ENCODE measurements at regions not wholly inside any gene's neighbourhood (a gene's known extent, or its start where the extent isn't known, plus 50 kb on each side); places are given as distances from the start of the nearest gene placed in this dataset.
A peak's percentile ranks its signal among the peaks of the same experiment; 100 is the strongest.

DNA sequence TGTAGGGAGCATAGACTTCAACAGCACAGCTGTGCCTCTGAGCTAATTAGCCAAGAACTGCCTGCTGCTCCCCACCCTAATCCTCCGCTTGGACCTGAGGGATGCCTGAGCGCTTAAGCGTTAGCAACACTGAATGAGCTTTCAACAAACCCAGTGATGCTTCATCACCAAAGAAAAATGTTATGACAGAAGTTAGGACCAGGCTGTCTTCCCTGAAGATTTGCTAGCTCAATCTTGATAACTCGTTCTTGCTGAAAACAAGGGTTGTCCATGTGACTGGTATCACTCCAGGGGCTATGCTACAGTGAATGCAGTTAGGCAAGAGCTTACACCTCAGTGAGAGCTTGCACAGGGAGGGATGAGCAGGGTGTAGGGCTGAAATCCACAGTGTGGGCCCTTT, 190.7 kb upstream of the SIX2 start:
- DNase-seq = no peak
- in situ Hi-C loops (cut with HindIII; ENCODE audit: low pct_ligation_motif_present, low pct_unique_long_range_greater_than_20kb, low sequenced_read_pairs) = no loop called here

DNA sequence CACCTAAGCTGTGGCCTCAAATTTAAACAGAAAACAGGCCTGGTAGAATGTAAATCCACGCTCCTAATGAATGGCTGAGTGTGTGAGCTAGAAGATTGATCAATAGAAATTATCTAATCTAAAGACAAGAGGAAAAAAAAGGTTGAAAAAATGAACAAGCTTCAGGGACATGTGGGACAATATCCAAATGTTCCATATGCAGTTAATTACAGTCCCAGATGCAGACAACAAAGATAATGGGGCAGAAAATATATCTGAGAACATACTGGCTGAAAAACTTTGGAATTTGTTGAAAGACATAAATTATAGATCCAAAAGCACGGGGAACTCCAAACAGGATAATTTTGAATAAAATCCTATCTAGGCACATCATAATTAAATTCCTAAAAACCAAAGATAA, 186.7 kb upstream of the SIX2 start:
- DNase-seq = no peak
- in situ Hi-C loops (cut with HindIII; ENCODE audit: low pct_ligation_motif_present, low pct_unique_long_range_greater_than_20kb, low sequenced_read_pairs) = no loop called here

GRCh38 chr2:45194596-45194995, 185.3 kb upstream of the SIX2 start:
- no peak for DNase-seq
- in situ Hi-C loops (cut with HindIII; ENCODE audit: low pct_ligation_motif_present, low pct_unique_long_range_greater_than_20kb, low sequenced_read_pairs) = no loop called here

DNA sequence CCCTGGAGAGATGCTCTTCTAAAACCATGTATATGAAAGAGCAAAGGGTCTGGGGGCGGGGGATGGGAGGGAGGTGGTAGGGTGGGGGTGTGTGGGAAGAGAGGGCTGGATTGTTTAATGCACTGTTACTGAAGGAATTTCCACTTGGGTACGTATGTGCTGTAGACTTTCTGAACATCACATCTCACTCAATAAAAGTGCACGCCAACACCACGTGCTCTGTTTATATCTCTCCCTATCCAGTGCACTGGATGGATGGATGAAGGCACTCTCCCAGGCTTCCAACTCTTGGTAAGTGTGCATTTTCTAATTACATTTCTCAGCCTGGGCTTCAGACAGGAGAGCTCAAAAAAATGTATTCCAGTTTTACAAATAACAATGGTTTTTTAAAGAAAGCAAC, 184.3 kb upstream of the SIX2 start:
- no peak for DNase-seq
- in situ Hi-C loops (cut with HindIII; ENCODE audit: low pct_ligation_motif_present, low pct_unique_long_range_greater_than_20kb, low sequenced_read_pairs) = no loop called here

DNA sequence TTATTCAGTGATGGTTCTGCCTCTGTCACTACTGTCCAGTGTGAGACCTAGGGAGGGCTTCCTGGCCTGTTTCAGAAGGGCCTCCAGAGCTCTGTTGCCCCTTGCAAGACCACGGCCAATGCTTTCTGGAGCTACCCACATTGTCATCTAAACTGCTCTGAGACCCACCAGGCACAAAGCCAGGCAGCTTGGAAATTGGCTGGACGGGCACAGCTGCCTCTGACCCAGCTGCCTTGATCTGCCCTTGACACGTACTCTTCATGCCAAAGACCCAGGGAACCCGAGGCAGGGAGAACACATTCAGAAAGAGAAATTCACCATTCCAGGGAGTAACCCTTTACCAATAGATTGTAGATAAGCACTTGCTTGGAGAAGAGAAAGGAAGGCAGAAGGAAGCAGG, 183.7 kb upstream of the SIX2 start:
- in situ Hi-C loops (cut with HindIII; ENCODE audit: low pct_ligation_motif_present, low pct_unique_long_range_greater_than_20kb, low sequenced_read_pairs) = no loop called here

DNA sequence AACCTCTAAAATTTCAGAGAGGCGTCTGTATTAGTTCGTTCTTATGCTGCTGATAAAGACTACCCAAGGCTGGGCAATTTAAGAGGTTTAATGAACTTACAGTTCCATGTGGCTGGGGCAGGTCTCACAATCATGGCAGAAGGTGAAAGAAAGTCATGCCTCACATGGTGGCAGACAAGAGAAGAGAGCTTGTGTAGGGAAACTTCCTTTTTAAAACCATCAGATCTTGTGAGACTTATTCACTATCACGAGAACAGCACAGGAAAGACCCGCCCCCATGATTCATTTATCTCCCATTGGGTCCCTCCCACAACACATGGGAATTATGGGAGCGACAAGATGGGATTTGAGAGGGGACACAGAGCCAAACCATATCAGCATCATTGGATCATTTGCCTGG, 183.2 kb upstream of the SIX2 start:
- in situ Hi-C loops (cut with HindIII; ENCODE audit: low pct_ligation_motif_present, low pct_unique_long_range_greater_than_20kb, low sequenced_read_pairs) = no loop called here

More for the DNA sequence above, 183.7 kb upstream of the SIX2 start:
- no peak for DNase-seq

DNA sequence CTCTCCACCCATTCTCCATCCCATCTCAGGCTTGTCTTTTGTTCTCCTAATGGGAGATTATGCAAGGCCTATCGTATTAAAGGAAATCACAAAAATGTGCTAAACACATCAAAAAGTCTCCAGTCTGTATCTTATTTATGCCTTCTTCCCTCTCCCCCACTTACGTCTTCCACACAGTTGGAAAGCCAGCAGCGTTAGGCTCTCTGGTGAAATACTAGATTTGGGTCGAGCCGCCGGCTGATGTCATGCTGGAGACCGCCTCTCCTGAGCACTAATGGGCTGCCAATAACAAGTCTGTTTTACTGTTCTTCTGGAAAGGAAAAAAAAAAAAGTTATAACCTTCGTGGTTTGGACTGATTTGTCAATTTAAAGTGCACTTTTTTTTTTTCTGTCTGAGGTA, 182.7 kb upstream of the SIX2 start:
- no peak for DNase-seq
- in situ Hi-C loops (cut with HindIII; ENCODE audit: low pct_ligation_motif_present, low pct_unique_long_range_greater_than_20kb, low sequenced_read_pairs) = no loop called here

More for the DNA sequence above, 183.2 kb upstream of the SIX2 start:
- no peak for DNase-seq

- no peak for DNase-seq
- in situ Hi-C loops (cut with HindIII; ENCODE audit: low pct_ligation_motif_present, low pct_unique_long_range_greater_than_20kb, low sequenced_read_pairs) = no loop called here
Observed at GRCh38 chr2:45191146-45191863, 182.1 kb upstream of the SIX2 start.

- in situ Hi-C loops (cut with HindIII; ENCODE audit: low pct_ligation_motif_present, low pct_unique_long_range_greater_than_20kb, low sequenced_read_pairs) = no loop called here
- peak; percentile 22 for DNase-seq
Observed at GRCh38 chr2:45190481-45190942, 181.3 kb upstream of the SIX2 start.

GRCh38 chr2:45184606-45185005, 175.4 kb upstream of the SIX2 start:
- DNase-seq = peak; percentile 61
- in situ Hi-C loops (cut with HindIII; ENCODE audit: low pct_ligation_motif_present, low pct_unique_long_range_greater_than_20kb, low sequenced_read_pairs) = no loop called here

- in situ Hi-C loops (cut with HindIII; ENCODE audit: low pct_ligation_motif_present, low pct_unique_long_range_greater_than_20kb, low sequenced_read_pairs) = no loop called here
Observed at GRCh38 chr2:45182667-45183295, 173.5 kb upstream of the SIX2 start.

DNA sequence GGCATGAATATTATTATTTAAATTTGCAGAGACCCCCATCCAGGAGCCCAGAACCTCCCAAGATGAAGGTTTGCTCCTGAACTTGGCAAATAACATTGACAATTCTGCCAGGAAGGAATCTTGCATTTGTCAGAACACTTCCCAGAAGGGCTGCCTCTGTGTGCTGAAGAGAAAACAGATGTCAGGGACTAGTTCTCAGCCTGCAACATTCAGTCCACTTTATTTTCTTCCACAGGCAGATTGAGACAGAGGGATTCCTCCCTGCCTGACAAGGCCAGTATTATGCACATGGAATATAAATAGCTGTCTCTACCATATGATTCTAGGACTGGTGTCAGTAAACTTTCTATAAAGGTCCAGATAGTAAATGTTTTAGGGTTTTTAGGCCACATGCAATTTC, 171.5 kb upstream of the SIX2 start:
- in situ Hi-C loops (cut with HindIII; ENCODE audit: low pct_ligation_motif_present, low pct_unique_long_range_greater_than_20kb, low sequenced_read_pairs) = no loop called here
- no peak for DNase-seq

More at GRCh38 chr2:45182667-45183295, 173.5 kb upstream of the SIX2 start:
- no peak for DNase-seq

- no peak for DNase-seq
Observed at GRCh38 chr2:45180033-45180746, 170.9 kb upstream of the SIX2 start.

GRCh38 chr2:45178854-45179253, 169.6 kb upstream of the SIX2 start:
- no peak for DNase-seq
- in situ Hi-C loops (cut with HindIII; ENCODE audit: low pct_ligation_motif_present, low pct_unique_long_range_greater_than_20kb, low sequenced_read_pairs) = no loop called here

More at GRCh38 chr2:45180033-45180746, 170.9 kb upstream of the SIX2 start:
- in situ Hi-C loops (cut with HindIII; ENCODE audit: low pct_ligation_motif_present, low pct_unique_long_range_greater_than_20kb, low sequenced_read_pairs) = no loop called here

DNA sequence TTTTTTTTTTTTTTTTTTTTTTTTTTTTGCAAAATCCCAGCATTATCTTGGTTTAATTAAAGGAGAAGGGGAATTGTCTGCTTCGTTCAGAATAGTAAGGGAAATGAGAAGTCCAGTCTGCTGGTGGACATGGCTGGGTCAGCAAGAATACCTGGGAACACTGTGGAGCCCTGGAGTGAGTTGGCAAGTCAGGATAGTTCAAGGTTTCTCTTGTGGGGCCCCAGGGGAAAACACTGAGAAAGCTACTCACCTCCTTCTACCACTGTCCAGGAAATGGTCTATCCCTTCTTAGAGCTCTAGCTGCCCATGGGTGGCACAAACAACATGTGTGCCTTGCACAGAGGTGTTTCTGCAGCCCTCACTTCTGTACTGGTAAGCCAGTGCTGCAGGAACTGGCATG, 169.1 kb upstream of the SIX2 start:
- in situ Hi-C loops (cut with HindIII; ENCODE audit: low pct_ligation_motif_present, low pct_unique_long_range_greater_than_20kb, low sequenced_read_pairs) = no loop called here
- no peak for DNase-seq

DNA sequence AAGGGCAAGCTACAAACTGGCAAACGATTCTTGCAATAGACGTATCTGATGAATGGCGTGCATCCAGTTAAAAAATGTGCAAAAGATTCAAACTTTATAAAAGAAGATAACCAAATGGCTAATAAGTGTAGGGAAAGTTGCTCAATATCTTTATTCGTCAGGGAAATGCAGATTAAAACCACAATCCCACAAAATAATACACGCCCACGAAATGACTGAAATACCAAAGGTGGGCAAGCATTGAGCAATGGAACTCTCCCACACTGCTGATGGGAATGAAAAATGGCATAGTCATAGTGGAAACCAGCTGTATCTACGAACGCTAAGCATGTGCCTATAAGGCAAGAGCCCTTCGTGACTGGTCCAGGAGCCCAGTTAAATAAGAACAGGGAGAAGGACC, 168.6 kb upstream of the SIX2 start:
- in situ Hi-C loops (cut with HindIII; ENCODE audit: low pct_ligation_motif_present, low pct_unique_long_range_greater_than_20kb, low sequenced_read_pairs) = no loop called here
- no peak for DNase-seq

GRCh38 chr2:45176390-45176789, 167.1 kb upstream of the SIX2 start:
- in situ Hi-C loops (cut with HindIII; ENCODE audit: low pct_ligation_motif_present, low pct_unique_long_range_greater_than_20kb, low sequenced_read_pairs) = no loop called here
- DNase-seq = no peak

DNA sequence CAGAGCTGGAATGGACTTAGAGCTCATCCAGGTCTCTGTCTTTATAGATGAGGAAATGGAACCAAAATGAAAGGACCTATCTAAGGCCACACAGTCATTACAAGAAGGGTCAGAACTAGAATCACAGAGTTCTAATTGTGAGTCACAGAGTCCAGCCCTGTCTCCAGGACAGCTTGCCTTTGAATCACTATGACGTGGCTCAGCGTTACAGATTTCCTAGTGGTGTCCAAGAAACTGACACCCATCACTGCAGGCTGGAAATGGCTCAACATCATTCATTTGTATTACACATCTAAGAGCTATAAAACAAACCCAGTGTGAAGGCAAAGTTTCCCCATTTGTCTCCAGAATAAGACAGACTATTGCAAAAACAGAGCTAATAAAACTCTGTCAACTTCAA, 164.3 kb upstream of the SIX2 start:
- peak; percentile 89 for DNase-seq
- in situ Hi-C loops (cut with HindIII; ENCODE audit: low pct_ligation_motif_present, low pct_unique_long_range_greater_than_20kb, low sequenced_read_pairs) = no loop called here

DNA sequence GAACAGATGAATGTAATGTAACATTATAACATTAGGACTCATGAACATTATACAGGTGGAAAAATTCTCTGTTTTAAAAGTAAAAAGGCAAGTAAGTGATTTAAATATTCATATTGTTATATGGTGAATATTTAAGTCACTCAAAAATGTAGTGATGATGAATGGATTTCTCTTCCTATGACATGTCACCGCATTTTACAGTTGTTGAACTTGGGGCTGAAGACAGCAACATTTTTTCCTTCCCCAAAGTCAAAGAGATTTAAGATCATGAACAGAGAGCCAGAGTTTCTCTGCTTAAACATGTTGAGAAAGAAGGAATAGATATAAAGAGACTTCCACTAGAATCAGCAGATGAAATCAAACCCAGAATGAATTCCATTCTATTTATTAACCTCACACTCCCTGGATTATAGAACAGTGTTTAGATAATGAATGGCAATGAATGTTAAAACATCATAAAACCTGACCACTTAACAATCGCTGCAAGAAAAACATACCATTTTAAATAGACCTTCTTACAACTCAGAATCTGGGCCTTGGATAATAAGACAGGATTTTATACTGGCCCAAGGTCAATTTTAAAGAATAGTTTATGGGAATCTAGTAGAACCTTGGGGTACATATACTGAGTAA, 163.6 kb upstream of the SIX2 start:
- DNase-seq = no peak
- in situ Hi-C loops (cut with HindIII; ENCODE audit: low pct_ligation_motif_present, low pct_unique_long_range_greater_than_20kb, low sequenced_read_pairs) = no loop called here
